GM19452 (cell line): ENCODE measurements at regions not wholly inside any gene's neighbourhood (a gene's known extent, or its start where the extent isn't known, plus 50 kb on each side); places are given as distances from the start of the nearest gene placed in this dataset.

Experiments
- ATAC-seq: cut with Tn5 transposase; IDR thresholded peaks from one replicate; pipeline ENCODE4 v1.9.1; 2021; ENCODE audit not compliant: unreplicated experiment

- ATAC-seq, result no peak
Measured at GRCh38 chr17:73782641-73783381, 138.6 kb upstream of the SDK2 start.

DNA sequence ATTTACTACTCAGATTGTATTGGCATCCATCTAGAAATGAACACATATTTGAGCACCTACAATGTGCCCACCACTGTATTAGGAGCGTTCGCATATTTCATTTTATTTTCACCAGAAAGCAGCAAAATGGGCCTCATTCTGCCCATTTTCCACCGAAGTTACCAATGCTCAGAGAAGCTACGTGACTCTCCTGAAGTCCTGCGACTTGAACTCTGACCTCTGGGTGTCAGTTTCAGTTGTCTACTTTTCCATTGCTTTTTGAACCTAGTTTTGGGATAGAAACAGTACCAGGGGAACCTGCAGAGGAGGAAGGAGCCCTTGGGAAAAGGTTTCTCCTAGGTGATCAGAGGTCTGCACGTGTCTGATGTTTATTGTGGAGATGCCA is 139.1 kb upstream of the SDK2 start:
- no peak for ATAC-seq

DNA sequence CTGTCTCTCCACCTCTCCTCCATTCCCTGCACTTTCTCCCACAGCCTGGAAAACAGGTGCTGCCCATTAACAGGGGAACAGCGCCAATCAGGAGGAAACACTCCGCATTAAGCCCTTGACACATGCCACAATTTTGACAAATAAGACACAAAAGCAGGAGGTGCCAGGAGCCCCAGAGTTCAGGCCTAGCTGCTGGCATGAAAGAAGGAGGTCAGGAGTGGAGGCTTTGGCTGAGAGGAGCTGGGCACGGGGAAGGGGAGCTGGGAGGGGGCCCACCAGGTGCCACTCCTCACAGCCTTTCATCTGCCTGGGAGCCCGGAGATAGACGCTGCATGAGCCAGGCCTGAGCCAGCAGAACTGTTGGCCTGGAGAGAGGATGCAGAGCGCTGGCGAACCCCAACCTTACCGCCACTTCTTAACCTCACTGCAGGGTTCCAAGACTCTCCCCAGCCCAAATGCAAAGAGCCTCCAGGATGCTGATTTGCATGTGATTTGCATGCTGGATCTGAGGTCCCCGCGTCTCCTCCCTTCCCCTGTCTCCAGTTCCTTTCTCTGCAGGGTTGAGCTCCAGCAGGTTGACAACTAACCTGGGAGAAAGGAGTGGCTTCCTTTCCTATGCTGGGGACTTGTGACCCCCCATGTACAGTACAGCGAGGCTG is 139.8 kb upstream of the SDK2 start:
- no peak for ATAC-seq

GRCh38 chr17:73785496-73785895 is 141.3 kb upstream of the SDK2 start:
- no peak for ATAC-seq

- ATAC-seq, result no peak
Measured at GRCh38 chr17:73785958-73786743, 141.9 kb upstream of the SDK2 start.

DNA sequence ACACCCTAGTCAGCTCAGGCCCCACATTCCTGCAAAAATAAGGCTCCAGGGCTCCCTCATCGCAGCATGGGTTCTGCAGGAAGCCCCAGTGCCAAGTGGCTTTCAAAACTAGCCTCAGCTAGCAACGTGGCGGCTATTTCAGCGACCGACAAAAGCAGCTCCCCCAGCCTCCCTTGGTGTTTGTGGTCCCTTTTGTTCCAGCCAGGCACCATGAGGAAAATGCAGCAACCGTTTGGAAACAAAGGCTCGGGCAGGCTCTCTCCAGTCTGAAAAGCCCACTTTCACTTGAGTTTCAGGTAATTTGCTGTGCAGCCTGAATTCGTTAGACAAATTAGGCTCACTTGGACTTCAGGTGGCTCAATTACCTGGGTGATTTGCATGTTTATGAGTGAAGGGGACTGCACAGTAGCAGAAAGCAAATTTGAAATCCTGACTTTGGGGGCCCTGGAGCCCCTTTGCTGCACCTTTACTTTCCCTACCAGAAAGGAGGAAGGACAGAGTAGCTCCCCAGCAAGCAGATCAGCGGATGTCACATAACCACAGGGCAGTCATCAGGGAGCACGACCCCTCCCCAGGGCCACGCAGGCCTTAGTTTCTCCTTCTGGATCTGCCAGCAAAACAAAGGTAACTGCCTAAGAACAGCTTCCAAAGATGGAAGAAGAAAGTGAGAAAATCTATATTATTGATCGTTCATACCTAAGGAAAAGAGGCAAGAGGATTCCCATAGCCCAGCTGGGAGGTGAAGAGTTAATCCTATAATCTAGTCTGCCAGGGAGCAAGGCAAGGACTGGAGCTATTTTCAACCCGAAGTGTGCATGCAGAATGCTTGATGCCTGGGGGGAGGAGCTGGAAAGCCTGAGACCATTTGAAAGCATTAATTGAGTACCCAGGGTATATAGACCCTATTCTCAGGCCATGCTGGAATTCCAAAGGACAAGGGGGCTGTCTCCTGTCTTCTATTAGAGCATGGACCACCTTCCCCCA is 143.1 kb upstream of the SDK2 start:
- ATAC-seq, result no peak

DNA sequence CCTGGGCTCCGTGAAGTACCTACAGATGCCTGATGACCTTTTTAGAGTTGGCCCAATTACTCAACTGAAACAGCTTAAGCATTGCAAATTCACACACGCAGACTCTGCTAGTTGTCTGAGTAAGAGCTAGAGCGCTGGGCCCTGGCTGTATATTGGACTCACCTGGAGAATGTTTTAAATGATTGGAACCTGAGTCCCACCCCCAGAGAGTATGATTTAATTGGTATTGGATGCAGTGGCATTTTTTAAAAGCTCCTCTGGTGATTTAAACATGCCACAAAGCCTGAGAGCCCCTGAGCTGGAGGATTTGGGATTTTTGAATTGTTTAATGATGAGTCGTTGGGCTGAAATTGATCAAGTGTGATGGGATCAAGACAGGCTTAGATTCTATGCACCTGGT is 143.9 kb upstream of the SDK2 start:
- ATAC-seq, result no peak

DNA sequence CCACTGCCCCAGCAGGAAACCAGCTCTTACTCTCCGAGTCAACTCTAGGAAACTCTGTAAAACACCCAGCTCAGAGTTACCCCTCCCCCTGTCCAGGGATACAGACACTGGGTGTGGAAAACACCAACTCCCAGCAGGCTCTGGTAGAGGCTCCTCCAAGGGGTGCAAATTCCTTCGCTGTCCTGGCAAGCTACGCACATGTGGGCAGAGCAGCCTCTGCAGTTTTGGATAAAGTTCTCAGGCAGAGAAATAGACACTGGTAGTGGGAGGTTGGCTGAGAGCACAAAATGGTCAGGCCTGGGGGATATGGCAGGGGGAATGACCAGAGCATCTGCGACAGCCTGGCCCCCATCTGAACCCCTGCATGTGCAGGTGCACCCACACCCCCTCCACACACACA is 146.9 kb upstream of the SDK2 start:
- no peak for ATAC-seq

GRCh38 chr17:73791631-73792030 is 147.4 kb upstream of the SDK2 start:
- ATAC-seq, result no peak

- no peak for ATAC-seq
Measured at GRCh38 chr17:73792994-73793393, 148.7 kb upstream of the SDK2 start.

DNA sequence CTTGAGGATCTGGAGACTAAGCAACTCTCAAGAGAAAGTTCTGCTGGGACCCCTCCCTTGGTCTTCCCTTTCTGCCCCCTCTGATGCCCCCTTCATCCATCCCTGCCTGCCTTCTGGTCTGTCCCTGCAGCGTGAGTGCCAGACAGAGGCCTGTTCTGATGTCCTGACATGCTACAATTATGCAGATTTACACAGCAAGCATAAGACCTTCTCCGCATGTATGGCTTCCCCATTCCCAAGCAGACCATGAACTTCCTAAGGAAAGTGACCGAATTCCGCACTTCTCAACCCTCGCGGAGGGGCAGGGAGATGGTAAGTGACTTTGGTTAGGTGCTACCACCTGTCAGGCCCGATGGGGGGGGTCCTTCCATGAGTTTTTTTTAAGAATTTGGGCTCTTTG is 150.1 kb upstream of the SDK2 start:
- ATAC-seq, result no peak

DNA sequence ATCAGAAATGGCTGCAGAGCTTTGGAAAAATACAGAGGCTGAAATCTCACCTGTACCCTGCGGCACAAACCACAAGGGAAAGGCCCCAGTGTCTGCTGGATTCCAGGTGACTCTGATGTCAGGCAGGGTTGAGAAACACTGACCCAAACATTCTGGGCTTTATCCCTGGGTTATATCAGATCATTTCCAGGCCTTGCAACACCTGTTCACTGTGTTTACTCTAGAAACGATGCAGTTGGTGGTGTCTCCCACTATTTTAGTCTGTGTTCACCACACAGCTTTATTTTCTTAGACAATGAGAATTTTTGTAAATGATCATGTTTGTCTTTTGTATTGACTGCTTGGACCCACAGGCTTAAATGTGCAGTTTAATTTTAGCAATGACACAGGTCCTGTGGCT is 151.5 kb upstream of the SDK2 start:
- ATAC-seq, result no peak

GRCh38 chr17:73797594-73798110 is 153.4 kb upstream of the SDK2 start:
- no peak for ATAC-seq

DNA sequence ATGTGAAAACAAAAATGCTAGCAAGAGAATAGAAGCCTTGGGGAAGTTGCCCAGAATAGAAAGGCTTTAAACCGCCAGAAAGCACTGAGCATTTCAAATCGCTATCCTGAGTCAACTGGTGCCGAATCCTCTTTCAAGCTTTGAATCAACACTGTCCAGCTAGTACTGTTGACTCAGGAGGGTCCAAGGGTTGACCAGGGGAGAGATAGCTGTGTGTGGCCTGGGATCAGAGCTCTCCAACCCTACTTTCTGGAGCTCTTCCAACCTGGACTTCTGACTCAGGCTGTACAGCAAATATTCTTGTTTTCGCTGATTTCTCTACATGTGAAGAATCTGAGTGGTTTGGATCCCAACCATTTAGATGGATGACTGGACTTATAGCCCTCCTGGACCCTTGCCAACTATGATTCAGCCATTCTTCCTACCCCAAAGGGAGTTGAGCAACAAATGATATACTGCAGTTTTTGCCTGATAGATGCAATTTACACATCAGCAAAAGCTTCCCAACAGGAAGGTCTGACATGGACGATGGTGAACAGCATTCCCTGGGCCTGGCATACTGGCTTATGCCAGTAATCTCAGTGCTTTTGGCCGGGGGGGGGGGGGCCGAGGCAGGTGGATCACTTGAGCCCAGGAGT is 154.0 kb upstream of the SDK2 start:
- no peak for ATAC-seq

- ATAC-seq, result no peak
Measured at GRCh38 chr17:73799096-73799495, 154.9 kb upstream of the SDK2 start.

DNA sequence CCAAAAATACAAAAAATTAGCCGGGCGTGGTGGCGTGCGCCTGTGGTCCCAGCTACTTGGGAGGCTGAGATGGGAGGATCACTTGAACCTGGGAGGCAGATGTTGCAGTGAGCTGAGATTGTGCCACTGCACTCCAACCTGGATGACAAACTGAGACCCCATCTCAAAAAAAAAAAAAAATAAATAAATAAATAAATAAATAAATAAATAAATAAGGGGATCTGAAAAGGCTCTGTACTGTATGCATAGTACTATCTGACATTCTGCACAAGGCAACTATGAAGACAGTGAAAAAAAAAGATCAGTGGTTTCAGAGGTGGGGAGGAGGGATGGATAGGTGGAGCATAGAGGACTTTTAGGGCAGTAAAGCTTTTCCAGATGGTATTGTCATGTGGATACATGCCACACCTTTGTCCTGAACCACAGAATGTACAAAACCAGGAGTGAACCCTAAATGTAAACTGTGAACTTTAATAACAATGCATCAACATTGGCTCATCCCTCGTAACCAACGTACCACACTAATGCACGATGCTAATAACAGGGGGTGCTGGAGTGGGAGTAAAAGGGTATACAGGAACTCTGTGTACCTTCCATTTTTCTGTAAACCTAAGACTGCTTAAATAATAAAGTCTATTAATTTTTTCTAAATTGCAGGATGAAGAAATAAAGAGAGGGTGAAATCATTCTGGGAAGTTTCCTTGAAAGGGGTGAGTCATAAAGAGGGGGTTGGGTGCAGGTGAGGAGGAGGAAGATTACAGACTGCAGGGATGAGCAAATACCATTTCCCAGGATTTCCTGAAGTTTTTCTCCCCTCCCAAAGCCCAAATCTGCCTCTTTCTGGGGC is 155.8 kb upstream of the SDK2 start:
- ATAC-seq, result no peak

GRCh38 chr17:73800893-73801292 is 156.6 kb upstream of the SDK2 start:
- no peak for ATAC-seq

- ATAC-seq, result no peak
Measured at GRCh38 chr17:73801455-73802100, 157.3 kb upstream of the SDK2 start.

- no peak for ATAC-seq
Measured at GRCh38 chr17:73802314-73802713, 158.1 kb upstream of the SDK2 start.
